CD14-positive monocyte (primary cell): ENCODE measurements at regions not wholly inside any gene's neighbourhood (a gene's known extent, or its start where the extent isn't known, plus 50 kb on each side); places are given as distances from the start of the nearest gene placed in this dataset.

Source experiments
- DNase-seq, 3 donors: peaks; one replicate each; pipeline ENCODE4 v3.0.0-alpha.2; 2011 to 2022
- H2AFZ ChIP-seq: 2 replicates; pipeline ENCODE4 v1.6.0; 2012; ENCODE audit warnings: mild to moderate bottlenecking, low read depth, low read length, inconsistent platforms; ENCODE audit not compliant: insufficient read depth, poor library complexity, severe bottlenecking
- H3K27ac ChIP-seq, 2 donors: 1 replicate in 1 of 2; 2 replicates in 1 of 2; pipeline ENCODE4 v1.5.1; 2012 to 2013; ENCODE audit warnings: low read length in 2 of 2, control low read depth in 1 of 2, inconsistent platforms in 1 of 2, low read depth in 1 of 2, mild to moderate bottlenecking in 1 of 2
- H3K27me3 ChIP-seq, 2 donors: one replicate each; pipeline versions ENCODE4 v1.6.0 to v1.6.1; 2011 to 2013; ENCODE audit warnings: low read length in 2 of 2; ENCODE audit not compliant: control insufficient read depth in 2 of 2, insufficient read depth in 2 of 2
- H3K36me3 ChIP-seq, 2 donors: replicated peaks in 1 of 2; 1 replicate in 1 of 2; 2 replicates in 1 of 2; pipeline versions ENCODE4 v1.5.1 to v1.6.1; 2012 to 2013; ENCODE audit warnings: low read length in 2 of 2, control low read depth in 1 of 2, inconsistent platforms in 1 of 2, mild to moderate bottlenecking in 1 of 2; ENCODE audit not compliant: insufficient read depth in 2 of 2, control insufficient read depth in 1 of 2
- H3K4me1 ChIP-seq, 2 donors: 1 replicate in 1 of 2; 2 replicates in 1 of 2; pipeline versions ENCODE4 v1.5.1 to v1.6.1; 2012 to 2013; ENCODE audit warnings: low read length in 2 of 2, control low read depth in 1 of 2, inconsistent platforms in 1 of 2, mild to moderate bottlenecking in 1 of 2, moderate library complexity in 1 of 2; ENCODE audit not compliant: insufficient read depth in 2 of 2, control insufficient read depth in 1 of 2
- H3K4me2 ChIP-seq: replicated peaks from 2 replicates; pipeline ENCODE3; 2012; ENCODE audit warnings: low read length, moderate library complexity, mild to moderate bottlenecking; ENCODE audit not compliant: poor library complexity, severe bottlenecking; ENCODE audit errors: extremely low read depth
- H3K4me3 ChIP-seq, 3 experiments: fragments of 200-600 bp in 1 of 3; sonication (generic) in 1 of 3; replicated peaks in 1 of 3; 1 replicate in 2 of 3; 2 replicates in 1 of 3; pipeline ENCODE4 v1.5.1; 2011 to 2013; ENCODE audit warnings: low read length in 3 of 3, mild to moderate bottlenecking in 3 of 3, control low read depth in 2 of 3, low read depth in 2 of 3, inconsistent platforms in 1 of 3, moderate library complexity in 1 of 3
- H3K79me2 ChIP-seq: 2 replicates; pipeline ENCODE4 v1.6.0; 2012; ENCODE audit warnings: mild to moderate bottlenecking, control low read depth, inconsistent platforms, low read length, moderate library complexity; ENCODE audit not compliant: insufficient read depth
- H3K9ac ChIP-seq: 2 replicates; pipeline ENCODE4 v1.6.0; 2017; ENCODE audit warnings: low read length, mild to moderate bottlenecking; ENCODE audit not compliant: insufficient read depth, poor library complexity, severe bottlenecking
- H3K9me3 ChIP-seq, 2 donors: replicated peaks in 1 of 2; 1 replicate in 1 of 2; 2 replicates in 1 of 2; pipeline versions ENCODE4 v1.5.1 to v1.6.1; 2012 to 2013; ENCODE audit warnings: low read length in 2 of 2, control low read depth in 1 of 2; ENCODE audit not compliant: control insufficient read depth in 1 of 2, insufficient read depth in 1 of 2
- H4K20me1 ChIP-seq: 2 replicates; pipeline ENCODE4 v1.6.0; 2012; ENCODE audit warnings: mild to moderate bottlenecking, low read length, control low read depth, moderate library complexity; ENCODE audit not compliant: insufficient read depth
- H3K27ac Mint-ChIP-seq, 7 donors: one replicate each; pipeline ENCODE4 v1.8.0; 2020; ENCODE audit warnings: mild to moderate bottlenecking in 7 of 7, mixed read lengths in 7 of 7, moderate library complexity in 6 of 7, inconsistent platforms in 2 of 7
- H3K27me3 Mint-ChIP-seq, 3 donors: one replicate each; pipeline ENCODE4 v1.8.0; 2021 to 2022; ENCODE audit warnings: low read depth in 3 of 3, mild to moderate bottlenecking in 3 of 3, mixed read lengths in 3 of 3, moderate library complexity in 3 of 3, inconsistent platforms in 1 of 3
- H3K36me3 Mint-ChIP-seq, 2 donors: one replicate each; pipeline ENCODE4 v1.8.0; 2020; ENCODE audit warnings: mixed read lengths in 2 of 2, inconsistent platforms in 1 of 2, mild to moderate bottlenecking in 1 of 2
- H3K4me1 Mint-ChIP-seq: one replicate; pipeline ENCODE4 v1.8.0; 2020; ENCODE audit warnings: mild to moderate bottlenecking, mixed read lengths
- H3K4me3 Mint-ChIP-seq, 2 donors: one replicate each; pipeline ENCODE4 v1.8.0; 2020; ENCODE audit warnings: mild to moderate bottlenecking in 2 of 2, mixed read lengths in 2 of 2, moderate library complexity in 1 of 2
- H3K9me3 Mint-ChIP-seq, 7 donors: one replicate each; pipeline ENCODE4 v1.8.0; 2020 to 2022; ENCODE audit warnings: mixed read lengths in 7 of 7, mild to moderate bottlenecking in 6 of 7, moderate library complexity in 6 of 7, inconsistent platforms in 2 of 7
- CTCF ChIP-seq: fragments of 200-600 bp; IDR thresholded peaks from one replicate; pipeline ENCODE4 v1.8.0; 2022; ENCODE audit warnings: antibody characterized with exemption, mild to moderate bottlenecking
- WGBS: methylation state at CpG from one replicate; pipeline ENCODE4 v1.1.5; 2013; ENCODE audit warnings: missing lambda C conversion rate; ENCODE audit not compliant: insufficient coverage; 5-methylcytosine and 5-hydroxymethylcytosine counted together
- intact Hi-C, 2 donors: fragments of 100-400 bp; cut with micrococcal nuclease; formaldehyde crosslinking; loops; one replicate each; pipeline versions ENCODE4 v1.15.0 to v1.15.1; 2023

GRCh38 chr13:50415428-50415827 is 400.2 kb downstream of the KCNRG start:
- H3K4me1 Mint-ChIP-seq = no peaks in the 10 kb centered on the region
- Histone ChIP-seq H3K4me3 (no peak overlapping the region), H3K79me2 (no peaks in the 10 kb centered on the region), H3K4me1 (no peaks in the 10 kb centered on the region), H3K4me2 (no peak overlapping the region), H3K27ac (no peak overlapping the region), H3K36me3 (no peaks in the 10 kb centered on the region), H3K27me3 (no peaks in the 10 kb centered on the region), H3K9me3 (peaks cover 0 to 6% of the 10 kb centered on the region in 2 donors), H2AFZ (no peak overlapping the region), H3K9ac (no peak overlapping the region), H4K20me1 (no peaks in the 10 kb centered on the region)
- intact Hi-C loops = no loop called here
- H3K9me3 Mint-ChIP-seq = peaks cover 0 to 14% (median 4%) of the 10 kb centered on the region in 7 donors
- TF ChIP-seq CTCF = no peak
- no peak overlapping the region for H3K4me3 Mint-ChIP-seq
- H3K27ac Mint-ChIP-seq = no peak overlapping the region
- WGBS = no CpG with 5 or more reads among the region's 3 CpGs
- no peaks in the 10 kb centered on the region for H3K36me3 Mint-ChIP-seq
- peaks cover 0 to 3% (median 2%) of the 10 kb centered on the region in 3 donors for H3K27me3 Mint-ChIP-seq
- no peak for DNase-seq

- Histone ChIP-seq H3K4me1 (no peaks in the 10 kb centered on the region), H3K27ac (no peak overlapping the region), H3K27me3 (no peaks in the 10 kb centered on the region), H2AFZ (no peak overlapping the region), H3K79me2 (no peaks in the 10 kb centered on the region), H3K4me3 (no peak overlapping the region), H3K4me2 (no peak overlapping the region), H3K9me3 (peaks cover 0 to 6% of the 10 kb centered on the region in 2 donors), H3K9ac (no peak overlapping the region), H4K20me1 (no peaks in the 10 kb centered on the region), H3K36me3 (no peaks in the 10 kb centered on the region)
- H3K27me3 Mint-ChIP-seq = peaks cover 0 to 6% (median 2%) of the 10 kb centered on the region in 3 donors
- no peaks in the 10 kb centered on the region for H3K4me1 Mint-ChIP-seq
- H3K27ac Mint-ChIP-seq = peak overlapping the region in 2 of 7 donors; percentile 17 to 47
- WGBS = 96% methylated on average over 6 of the region's 7 CpGs
- no peak overlapping the region for H3K4me3 Mint-ChIP-seq
- no peak for TF ChIP-seq CTCF
- H3K36me3 Mint-ChIP-seq = no peaks in the 10 kb centered on the region
- peaks cover 0 to 14% (median 4%) of the 10 kb centered on the region in 7 donors for H3K9me3 Mint-ChIP-seq
- intact Hi-C loops = no loop called here
- no peak for DNase-seq
These were observed 402.4 kb downstream of the KCNRG start for GRCh38 chr13:50417597-50417996.
